ENCODE measurements at regions not wholly inside any gene's neighbourhood (a gene's known extent, or its start where the extent isn't known, plus 50 kb on each side); places are given as distances from the start of the nearest gene placed in this dataset.
"Not testable (repeated sequence)": the region's sequence is repeated elsewhere in the genome, so short reads cannot be mapped to it uniquely, and the experiment has no call there.

GRCh38 chr14:57052705-57053302 is 215.9 kb downstream of the EXOC5 start:
- no peak overlapping the region for H3K27ac Mint-ChIP-seq
- H3K9me3 Mint-ChIP-seq: no peaks in the 10 kb centered on the region
- DNase-seq (ENCODE audit: low spot score): no peak
- intact Hi-C loops (cut with micrococcal nuclease): no loop called here
- peaks cover 3% of the 10 kb centered on the region for H3K27me3 Mint-ChIP-seq (ENCODE audit: insufficient read depth)
- no peaks in the 10 kb centered on the region for H3K36me3 Mint-ChIP-seq (ENCODE audit: low read depth)
- no peaks in the 10 kb centered on the region for H3K4me1 Mint-ChIP-seq (ENCODE audit: low read depth)
- H3K4me3 Mint-ChIP-seq: no peak overlapping the region

- Mint-ChIP-seq H3K9me3 (no peaks in the 10 kb centered on the region), H3K27ac (no peak overlapping the region), H3K27me3 (ENCODE audit: insufficient read depth) (peaks cover 6% of the 10 kb centered on the region), H3K36me3 (ENCODE audit: low read depth) (no peaks in the 10 kb centered on the region), H3K4me1 (ENCODE audit: low read depth) (no peaks in the 10 kb centered on the region), H3K4me3 (no peak overlapping the region)
- DNase-seq (ENCODE audit: low spot score): no peak
- intact Hi-C loops (cut with micrococcal nuclease): no loop called here
These were observed 217.1 kb downstream of the EXOC5 start for GRCh38 chr14:57051633-57052032.

DNA sequence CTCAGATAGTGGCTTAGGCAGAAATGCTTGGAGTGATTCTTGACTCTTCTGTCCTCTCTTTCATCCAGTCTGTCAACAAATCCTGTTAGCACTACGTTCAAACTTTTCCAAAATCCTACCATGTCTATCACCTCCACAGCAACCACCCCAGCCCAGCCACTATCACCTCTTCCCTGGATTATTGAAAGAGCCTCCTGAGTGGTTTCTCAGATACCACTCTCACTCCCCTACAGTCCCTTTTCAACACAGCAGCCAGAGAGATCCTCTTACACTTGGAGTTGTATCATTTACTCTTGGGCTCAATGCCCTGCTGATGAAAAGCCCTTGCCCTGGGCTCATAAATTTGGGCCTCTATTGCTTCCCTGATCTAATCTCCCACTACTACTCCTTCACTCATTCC is 218.9 kb downstream of the EXOC5 start:
- no peak for DNase-seq (ENCODE audit: low spot score)
- Mint-ChIP-seq H3K9me3 (no peaks in the 10 kb centered on the region), H3K4me1 (ENCODE audit: low read depth) (no peaks in the 10 kb centered on the region), H3K27ac (no peak overlapping the region), H3K27me3 (ENCODE audit: insufficient read depth) (peaks cover 9% of the 10 kb centered on the region), H3K4me3 (no peak overlapping the region), H3K36me3 (ENCODE audit: low read depth) (no peaks in the 10 kb centered on the region)
- intact Hi-C loops (cut with micrococcal nuclease): no loop called here

GRCh38 chr14:57046175-57046574 is 222.5 kb downstream of the EXOC5 start:
- no peak overlapping the region for H3K4me3 Mint-ChIP-seq
- no peaks in the 10 kb centered on the region for H3K36me3 Mint-ChIP-seq (ENCODE audit: low read depth)
- no peaks in the 10 kb centered on the region for H3K9me3 Mint-ChIP-seq
- intact Hi-C loops (cut with micrococcal nuclease): no loop called here
- peaks cover 11% of the 10 kb centered on the region for H3K27me3 Mint-ChIP-seq (ENCODE audit: insufficient read depth)
- DNase-seq (ENCODE audit: low spot score): no peak
- no peaks in the 10 kb centered on the region for H3K4me1 Mint-ChIP-seq (ENCODE audit: low read depth)
- no peak overlapping the region for H3K27ac Mint-ChIP-seq

DNA sequence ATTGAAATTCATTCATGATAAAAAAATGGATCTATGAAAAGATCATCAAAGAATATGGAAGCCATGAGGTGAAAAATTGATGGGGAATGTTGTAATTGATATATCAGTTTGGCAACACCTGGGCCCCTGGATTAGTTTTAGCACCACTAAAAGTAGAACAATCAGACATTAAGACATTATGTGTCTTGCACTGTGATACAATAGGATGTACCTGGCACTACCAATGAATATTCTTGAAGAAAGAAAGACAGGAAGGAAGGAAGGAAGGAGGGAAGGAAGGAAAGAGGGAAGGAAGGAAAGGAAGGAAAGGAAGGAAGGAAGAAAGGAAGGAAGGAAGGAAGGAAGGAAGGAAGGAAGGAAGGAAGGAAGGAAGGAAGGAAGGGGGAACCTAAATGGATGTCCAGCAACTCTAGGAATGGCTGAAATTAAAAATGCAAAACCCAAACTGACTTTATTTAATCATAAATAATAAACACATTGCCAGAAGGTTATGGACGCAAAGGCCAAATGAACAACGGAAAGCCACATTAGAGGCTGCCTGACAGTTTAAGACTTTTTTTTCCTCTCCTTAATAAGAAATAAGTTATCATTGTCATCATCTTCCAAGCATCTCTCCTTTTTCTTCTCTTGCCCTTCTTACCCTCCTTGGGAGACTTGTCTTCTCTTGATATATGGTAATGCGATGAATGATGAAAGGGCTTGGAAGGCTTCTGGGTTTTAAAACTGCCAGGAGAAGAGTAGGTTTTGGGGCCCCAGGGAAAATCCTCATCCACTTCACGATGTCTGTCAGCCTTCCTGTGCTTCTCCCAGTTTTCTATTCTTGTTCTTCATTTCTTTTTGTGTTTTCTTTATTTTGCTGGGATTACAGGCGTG is 224.4 kb downstream of the EXOC5 start:
- H3K36me3 Mint-ChIP-seq (ENCODE audit: low read depth); H3K27me3 Mint-ChIP-seq (ENCODE audit: insufficient read depth); H3K4me3 Mint-ChIP-seq; DNase-seq (ENCODE audit: low spot score); H3K27ac Mint-ChIP-seq; H3K9me3 Mint-ChIP-seq; intact Hi-C loops (cut with micrococcal nuclease); H3K4me1 Mint-ChIP-seq (ENCODE audit: low read depth): not testable (repeated sequence)

- no peak overlapping the region for H3K4me3 Mint-ChIP-seq
- H3K36me3 Mint-ChIP-seq (ENCODE audit: low read depth): no peaks in the 10 kb centered on the region
- H3K4me1 Mint-ChIP-seq (ENCODE audit: low read depth): no peaks in the 10 kb centered on the region
- intact Hi-C loops (cut with micrococcal nuclease): no loop called here
- DNase-seq (ENCODE audit: low spot score): no peak
- no peaks in the 10 kb centered on the region for H3K9me3 Mint-ChIP-seq
- no peak overlapping the region for H3K27ac Mint-ChIP-seq
- H3K27me3 Mint-ChIP-seq (ENCODE audit: insufficient read depth): peaks cover 4% of the 10 kb centered on the region
These were observed 228.4 kb upstream of the OTX2 start for GRCh38 chr14:57038689-57039088.

DNA sequence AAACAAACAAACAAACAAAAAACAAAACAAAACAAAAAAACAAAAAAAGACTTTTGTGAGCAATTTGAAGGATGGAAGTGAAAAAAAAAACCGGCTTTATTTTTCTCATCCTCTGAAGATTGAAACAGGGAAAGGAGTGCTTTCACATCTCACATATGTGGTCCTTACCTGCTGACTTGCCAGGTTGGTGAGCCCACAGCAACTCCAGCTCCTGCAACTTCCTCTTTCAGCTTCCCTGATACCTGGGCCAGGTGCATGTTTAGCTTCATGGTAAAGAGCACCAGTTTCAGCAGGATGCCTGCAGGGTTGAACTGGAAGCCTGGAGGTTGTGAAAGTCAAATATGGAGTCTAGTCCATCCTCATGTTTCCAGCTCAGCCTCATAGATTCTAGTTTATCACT is 221.2 kb upstream of the OTX2 start:
- intact Hi-C loops (cut with micrococcal nuclease): no loop called here
- H3K36me3 Mint-ChIP-seq (ENCODE audit: low read depth): no peaks in the 10 kb centered on the region
- H3K4me1 Mint-ChIP-seq (ENCODE audit: low read depth): no peaks in the 10 kb centered on the region
- H3K27me3 Mint-ChIP-seq (ENCODE audit: insufficient read depth): peaks cover 5% of the 10 kb centered on the region
- H3K27ac Mint-ChIP-seq: no peak overlapping the region
- H3K4me3 Mint-ChIP-seq: no peak overlapping the region
- H3K9me3 Mint-ChIP-seq: no peaks in the 10 kb centered on the region
- DNase-seq (ENCODE audit: low spot score): no peak

GRCh38 chr14:57029620-57030253 is 219.5 kb upstream of the OTX2 start:
- DNase-seq (ENCODE audit: low spot score): no peak
- intact Hi-C loops (cut with micrococcal nuclease): no loop called here
- Mint-ChIP-seq H3K9me3 (no peaks in the 10 kb centered on the region), H3K4me3 (no peak overlapping the region), H3K36me3 (ENCODE audit: low read depth) (no peaks in the 10 kb centered on the region), H3K4me1 (ENCODE audit: low read depth) (no peaks in the 10 kb centered on the region), H3K27ac (no peak overlapping the region), H3K27me3 (ENCODE audit: insufficient read depth) (peaks cover 2% of the 10 kb centered on the region)

- Mint-ChIP-seq H3K36me3 (ENCODE audit: low read depth) (no peaks in the 10 kb centered on the region), H3K4me3 (no peak overlapping the region), H3K27me3 (ENCODE audit: insufficient read depth) (no peaks in the 10 kb centered on the region), H3K27ac (no peak overlapping the region), H3K4me1 (ENCODE audit: low read depth) (no peaks in the 10 kb centered on the region), H3K9me3 (no peaks in the 10 kb centered on the region)
- intact Hi-C loops (cut with micrococcal nuclease): no loop called here
- DNase-seq (ENCODE audit: low spot score): no peak
These were observed 215.2 kb upstream of the OTX2 start for GRCh38 chr14:57025456-57025855.

DNA sequence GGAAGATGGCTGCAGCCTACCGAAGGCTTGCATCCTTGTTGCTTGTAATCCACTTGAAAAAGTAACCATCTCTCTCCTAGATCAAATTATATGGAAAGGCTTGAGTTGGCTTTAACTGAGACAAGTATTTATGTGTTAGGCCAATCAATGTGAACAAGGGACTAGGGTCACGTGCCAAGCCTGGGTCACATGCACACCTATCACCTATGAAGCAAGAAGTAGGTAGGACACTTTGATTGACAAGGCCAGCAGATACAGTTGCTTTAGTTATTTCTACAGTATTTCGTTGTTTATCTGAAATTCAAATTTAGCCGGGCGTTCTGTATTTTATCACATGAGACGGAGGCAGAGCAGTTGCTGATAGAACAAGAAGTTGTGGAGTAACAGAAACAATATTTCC is 212.3 kb upstream of the OTX2 start:
- Mint-ChIP-seq H3K27ac (no peak overlapping the region), H3K9me3 (peaks cover 3% of the 10 kb centered on the region), H3K27me3 (ENCODE audit: insufficient read depth) (no peaks in the 10 kb centered on the region), H3K4me1 (ENCODE audit: low read depth) (no peaks in the 10 kb centered on the region), H3K36me3 (ENCODE audit: low read depth) (no peaks in the 10 kb centered on the region), H3K4me3 (no peak overlapping the region)
- no peak for DNase-seq (ENCODE audit: low spot score)
- intact Hi-C loops (cut with micrococcal nuclease): no loop called here

- Mint-ChIP-seq H3K27me3 (ENCODE audit: insufficient read depth) (no peaks in the 10 kb centered on the region), H3K27ac (no peak overlapping the region)
- DNase-seq (ENCODE audit: low spot score): no peak
These were observed 207.8 kb upstream of the OTX2 start for GRCh38 chr14:57018065-57018464.

DNA sequence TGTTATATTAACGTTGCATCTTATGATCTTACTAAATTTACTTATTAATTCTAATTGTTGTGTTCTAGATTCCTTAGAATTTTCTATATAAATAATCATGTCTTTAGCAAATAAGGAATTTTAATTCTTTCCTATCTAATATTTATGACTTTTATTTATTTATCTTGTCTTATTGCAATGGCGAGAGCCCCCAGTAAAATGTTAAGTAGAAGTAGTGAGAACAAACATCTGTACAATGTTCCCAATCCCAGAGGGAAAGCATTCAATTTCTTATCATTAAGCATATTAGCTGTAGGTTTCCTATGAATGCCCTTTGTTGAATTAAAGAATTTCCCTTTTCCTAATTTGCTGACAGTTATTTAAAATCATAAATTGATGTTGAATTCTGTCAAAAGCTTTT is 203.7 kb upstream of the OTX2 start:
- Mint-ChIP-seq H3K4me3 (no peak overlapping the region), H3K27ac (no peak overlapping the region), H3K9me3 (peaks cover 7% of the 10 kb centered on the region), H3K4me1 (ENCODE audit: low read depth) (no peaks in the 10 kb centered on the region), H3K27me3 (ENCODE audit: insufficient read depth) (peaks cover 8% of the 10 kb centered on the region), H3K36me3 (ENCODE audit: low read depth) (no peaks in the 10 kb centered on the region)
- intact Hi-C loops (cut with micrococcal nuclease): no loop called here
- no peak for DNase-seq (ENCODE audit: low spot score)

More at GRCh38 chr14:57018065-57018464, 207.8 kb upstream of the OTX2 start:
- no peaks in the 10 kb centered on the region for H3K36me3 Mint-ChIP-seq (ENCODE audit: low read depth)
- H3K4me1 Mint-ChIP-seq (ENCODE audit: low read depth): no peaks in the 10 kb centered on the region
- peaks cover 7% of the 10 kb centered on the region for H3K9me3 Mint-ChIP-seq
- H3K4me3 Mint-ChIP-seq: no peak overlapping the region
- intact Hi-C loops (cut with micrococcal nuclease): no loop called here

Measured in activated T-helper 1 cell treated with anti-CD3 and anti-CD28 coated beads, Interleukin-12 subunit alpha, Interleukin-12 subunit beta, Interleukin-2, Interleukin-4 antibody, amounts not matched to agents 30 ng/mL and 10 ng/mL and 1 ng/mL, durations not matched to agents 14 hours and 24 hours and 36 hours (primary cell).